Colonic mucosa (tissue), 4 donors: ENCODE measurements at regions not wholly inside any gene's neighbourhood (a gene's known extent, or its start where the extent isn't known, plus 50 kb on each side); places are given as distances from the start of the nearest gene placed in this dataset.

Experiments
- DNase-seq: peaks from one replicate; pipeline ENCODE4 v3.0.0-alpha.2; 2020
- H3K27ac ChIP-seq: fragments of 200-600 bp; one replicate; pipeline ENCODE4 v1.8.0; 2021
- H3K27me3 ChIP-seq: fragments of 200-600 bp; one replicate; pipeline ENCODE4 v1.8.0; 2021
- H3K36me3 ChIP-seq: fragments of 200-600 bp; one replicate; pipeline ENCODE4 v1.8.0; 2021
- H3K4me1 ChIP-seq: fragments of 200-600 bp; one replicate; pipeline ENCODE4 v1.8.0; 2021; ENCODE audit warnings: mild to moderate bottlenecking
- H3K4me3 ChIP-seq: fragments of 200-600 bp; one replicate; pipeline ENCODE4 v1.8.0; 2021
- H3K9ac ChIP-seq, 2 donors: one replicate each; pipeline ENCODE4 v1.7.0; 2013; ENCODE audit warnings: control low read depth in 2 of 2, low read depth in 2 of 2, low read length in 2 of 2
- H3K9me3 ChIP-seq: fragments of 200-600 bp; one replicate; pipeline ENCODE4 v1.8.0; 2021
- intact Hi-C: fragments of 100-400 bp; cut with DNase I; formaldehyde crosslinking; loops from one replicate; pipeline ENCODE4 v1.14.1; 2022
- TF ChIP-seq, protein P1 (sequence below): fragments of 200-600 bp; IDR thresholded peaks from one replicate; pipeline ENCODE4 v1.8.0; 2022; ENCODE audit warnings: antibody characterized with exemption, mild to moderate bottlenecking
- donor health status: healthy.
- donor health status: DM: no; HTN: no; CAD: no.
- donor health status: DM: no; HTN: no; CAD: no.

DNA sequence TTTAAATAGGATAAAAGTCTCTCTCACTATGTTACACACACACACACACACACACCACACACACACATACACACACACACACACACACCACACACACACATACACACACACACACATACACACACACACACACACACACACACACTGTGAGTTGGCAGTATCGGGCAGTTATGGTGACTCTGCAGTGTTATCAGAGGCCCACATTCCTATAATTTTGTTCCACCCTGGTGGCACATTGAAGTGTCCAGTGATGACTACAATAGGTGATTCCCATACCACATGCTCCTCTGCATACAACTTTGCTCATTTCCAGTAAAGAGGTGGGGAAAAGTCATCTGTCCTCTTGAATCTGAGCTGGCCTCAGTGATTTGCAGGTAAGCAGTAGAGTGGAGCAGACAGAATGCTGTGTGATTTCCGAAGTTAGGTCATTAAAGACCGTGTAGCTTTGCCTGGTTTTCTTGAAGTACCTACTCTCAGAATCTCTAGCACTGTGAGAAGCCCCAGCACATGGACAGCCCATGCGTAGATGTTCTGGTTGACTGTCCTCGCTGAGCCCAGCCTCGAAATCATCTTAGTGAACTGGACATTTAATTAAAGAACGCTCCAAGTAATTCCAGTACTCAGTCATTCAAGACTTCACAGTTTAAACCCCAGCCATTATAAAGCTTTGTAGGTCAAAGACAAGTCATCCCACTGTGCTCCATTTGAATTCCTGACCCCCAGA lies 836.6 kb upstream of the SOX9 start:
- H3K9ac ChIP-seq: no peak overlapping the region
- H3K27me3 ChIP-seq: no peaks in the 10 kb centered on the region
- no peaks in the 10 kb centered on the region for H3K36me3 ChIP-seq
- H3K9me3 ChIP-seq: no peaks in the 10 kb centered on the region
- H3K4me1 ChIP-seq: no peaks in the 10 kb centered on the region
- H3K27ac ChIP-seq: no peak overlapping the region
- TF ChIP-seq, protein P1, sequence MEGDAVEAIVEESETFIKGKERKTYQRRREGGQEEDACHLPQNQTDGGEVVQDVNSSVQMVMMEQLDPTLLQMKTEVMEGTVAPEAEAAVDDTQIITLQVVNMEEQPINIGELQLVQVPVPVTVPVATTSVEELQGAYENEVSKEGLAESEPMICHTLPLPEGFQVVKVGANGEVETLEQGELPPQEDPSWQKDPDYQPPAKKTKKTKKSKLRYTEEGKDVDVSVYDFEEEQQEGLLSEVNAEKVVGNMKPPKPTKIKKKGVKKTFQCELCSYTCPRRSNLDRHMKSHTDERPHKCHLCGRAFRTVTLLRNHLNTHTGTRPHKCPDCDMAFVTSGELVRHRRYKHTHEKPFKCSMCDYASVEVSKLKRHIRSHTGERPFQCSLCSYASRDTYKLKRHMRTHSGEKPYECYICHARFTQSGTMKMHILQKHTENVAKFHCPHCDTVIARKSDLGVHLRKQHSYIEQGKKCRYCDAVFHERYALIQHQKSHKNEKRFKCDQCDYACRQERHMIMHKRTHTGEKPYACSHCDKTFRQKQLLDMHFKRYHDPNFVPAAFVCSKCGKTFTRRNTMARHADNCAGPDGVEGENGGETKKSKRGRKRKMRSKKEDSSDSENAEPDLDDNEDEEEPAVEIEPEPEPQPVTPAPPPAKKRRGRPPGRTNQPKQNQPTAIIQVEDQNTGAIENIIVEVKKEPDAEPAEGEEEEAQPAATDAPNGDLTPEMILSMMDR: no peak
- intact Hi-C loops: no loop called here
- DNase-seq: no peak
- no peak overlapping the region for H3K4me3 ChIP-seq

DNA sequence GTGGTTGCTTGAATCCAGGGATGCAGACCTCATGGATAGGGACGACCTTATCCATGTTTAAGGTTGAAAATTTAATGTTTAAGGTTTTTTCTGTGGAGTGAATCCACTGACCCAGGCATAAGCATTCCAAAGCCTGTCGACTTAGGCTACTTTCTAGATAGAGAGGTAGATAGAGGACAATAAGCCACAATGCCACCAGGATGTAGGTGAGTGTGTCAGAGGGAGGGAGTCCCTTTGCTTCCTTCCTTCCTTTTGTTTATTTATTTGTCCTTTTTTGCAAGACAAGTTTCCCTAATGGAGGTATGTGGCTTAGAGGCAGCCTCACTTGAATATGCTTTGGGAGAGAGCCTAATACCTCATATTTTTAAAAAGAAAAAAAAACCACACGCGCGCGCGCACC lies 834.2 kb upstream of the SOX9 start:
- no peak for DNase-seq
- H3K27ac ChIP-seq: no peak overlapping the region
- TF ChIP-seq, protein P1: no peak
- H3K4me1 ChIP-seq: no peaks in the 10 kb centered on the region
- intact Hi-C loops: no loop called here
- H3K4me3 ChIP-seq: no peak overlapping the region
- H3K36me3 ChIP-seq: no peaks in the 10 kb centered on the region
- no peaks in the 10 kb centered on the region for H3K9me3 ChIP-seq
- H3K9ac ChIP-seq: no peak overlapping the region
- H3K27me3 ChIP-seq: no peaks in the 10 kb centered on the region

DNA sequence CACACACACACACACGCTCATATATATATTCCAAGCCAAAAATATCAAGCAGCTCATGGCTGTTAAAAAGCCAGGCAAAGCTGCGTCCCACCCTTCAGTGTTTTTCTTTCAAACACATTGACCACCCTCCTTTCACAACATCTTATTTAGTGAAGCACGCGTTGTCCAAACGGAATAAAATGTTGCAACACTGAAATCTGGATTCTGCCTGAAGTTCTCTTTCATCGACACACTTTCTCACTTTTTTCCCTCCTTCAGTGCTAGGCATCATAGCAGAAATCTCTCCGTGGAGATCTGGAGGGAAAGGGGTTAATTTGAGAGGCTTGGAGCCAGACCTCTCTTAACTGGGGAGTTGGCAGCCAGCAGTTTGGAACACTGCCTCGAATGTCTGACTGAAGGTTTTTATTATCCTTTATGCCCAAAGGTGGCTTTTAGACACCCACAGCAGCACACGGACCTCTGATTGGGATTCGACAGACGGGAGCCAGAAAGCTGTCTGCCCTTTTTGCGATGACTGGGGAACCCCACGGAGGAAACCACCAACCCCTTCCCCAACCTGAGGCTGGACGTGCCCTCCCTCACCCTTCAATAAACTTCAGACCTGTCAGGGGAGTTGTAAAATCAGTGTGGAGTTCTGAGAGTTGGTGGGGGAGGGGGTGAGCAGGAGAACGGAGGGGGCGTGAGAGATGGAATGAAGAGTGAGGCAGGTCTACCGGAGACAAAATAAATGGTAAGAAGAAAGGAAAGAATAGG lies 833.6 kb upstream of the SOX9 start:
- intact Hi-C loops: no loop called here
- H3K36me3 ChIP-seq: no peaks in the 10 kb centered on the region
- no peak overlapping the region for H3K27ac ChIP-seq
- no peak overlapping the region for H3K4me3 ChIP-seq
- TF ChIP-seq, protein P1: no peak
- no peaks in the 10 kb centered on the region for H3K9me3 ChIP-seq
- no peaks in the 10 kb centered on the region for H3K27me3 ChIP-seq
- no peak for DNase-seq
- no peak overlapping the region for H3K9ac ChIP-seq
- H3K4me1 ChIP-seq: no peaks in the 10 kb centered on the region

DNA sequence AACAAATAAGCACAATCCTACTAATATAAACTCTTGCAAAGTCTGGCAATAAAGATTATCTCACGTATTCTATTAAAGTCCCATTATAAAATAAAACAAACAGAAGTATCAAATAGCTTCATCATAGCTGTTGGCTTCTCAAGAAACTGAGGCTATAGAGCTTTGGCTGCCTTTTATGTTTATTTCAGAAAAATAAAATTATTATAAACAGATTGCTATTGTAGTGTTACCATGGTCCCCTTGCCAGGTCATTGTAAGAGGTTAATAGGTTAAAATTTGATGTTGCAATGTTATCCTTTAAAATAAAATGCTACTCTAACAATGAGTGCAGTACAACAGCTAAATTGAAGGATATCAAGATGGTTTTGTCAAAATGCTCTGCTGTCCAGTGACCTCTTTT lies 828.8 kb upstream of the SOX9 start:
- Histone ChIP-seq H3K9ac (no peak overlapping the region), H3K4me3 (no peak overlapping the region), H3K27me3 (no peaks in the 10 kb centered on the region), H3K36me3 (no peaks in the 10 kb centered on the region), H3K4me1 (no peaks in the 10 kb centered on the region), H3K27ac (no peak overlapping the region), H3K9me3 (no peaks in the 10 kb centered on the region)
- no peak for DNase-seq
- intact Hi-C loops: no loop called here
- TF ChIP-seq, protein P1: no peak

DNA sequence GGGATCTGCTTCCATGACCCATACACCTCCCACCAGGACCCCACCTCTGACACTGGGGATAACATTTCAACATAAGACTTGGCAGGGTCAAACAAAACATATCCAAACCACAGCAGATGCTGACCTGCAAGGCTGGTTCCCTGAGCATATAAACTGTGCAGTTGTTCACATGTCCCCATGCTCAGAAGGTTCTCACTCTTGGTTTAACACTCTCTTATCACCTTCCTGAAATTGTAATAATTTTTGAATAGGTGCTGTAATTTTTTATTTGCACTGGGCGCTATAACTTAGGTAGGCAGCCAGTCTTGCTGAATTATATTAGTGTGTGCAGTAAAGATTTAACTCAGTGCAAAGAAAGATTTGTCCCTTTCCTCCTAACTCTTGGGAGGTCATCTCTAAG lies 824.8 kb upstream of the SOX9 start:
- TF ChIP-seq, protein P1: no peak
- Histone ChIP-seq H3K9me3 (no peaks in the 10 kb centered on the region), H3K4me1 (no peaks in the 10 kb centered on the region), H3K36me3 (no peaks in the 10 kb centered on the region), H3K27me3 (no peaks in the 10 kb centered on the region), H3K9ac (no peak overlapping the region), H3K4me3 (no peak overlapping the region), H3K27ac (no peak overlapping the region)
- intact Hi-C loops: no loop called here
- DNase-seq: no peak
